ENCODE measurements at regions not wholly inside any gene's neighbourhood (a gene's known extent, or its start where the extent isn't known, plus 50 kb on each side); places are given as distances from the start of the nearest gene placed in this dataset.

- H3K4me1 Mint-ChIP-seq (ENCODE audit: low read depth, unreplicated experiment), result peaks cover 10% of the 10 kb centered on the region
- DNase-seq, result no peak
- H3K9me3 Mint-ChIP-seq (ENCODE audit: unreplicated experiment), result no peaks in the 10 kb centered on the region
- BruUV-seq (replicated peaks), result no TSS peak
- intact Hi-C loops (cut with micrococcal nuclease; ENCODE audit: unreplicated experiment), result no loop called here
- H3K4me3 Mint-ChIP-seq (ENCODE audit: unreplicated experiment), result no peak overlapping the region
- no peaks in the 10 kb centered on the region for H3K27me3 Mint-ChIP-seq (ENCODE audit: insufficient read depth, unreplicated experiment)
- H3K27ac Mint-ChIP-seq (ENCODE audit: unreplicated experiment), result no peak overlapping the region
- ChIA-PET POLR2A (no interaction called here), CTCF (no interaction called here)
- TF ChIP-seq CTCF (IDR thresholded peaks at IDR 0.05; ENCODE audit: insufficient read depth in 1 of 2, low read depth in 1 of 2, low read length in 1 of 2, severe bottlenecking in 1 of 2, unreplicated experiment in 1 of 2), result no peak
- no peaks in the 10 kb centered on the region for H3K9me3 ChIP-seq
- no peak overlapping the region for H3K4me3 ChIP-seq (ENCODE audit: low read depth, low read length)
- H3K27me3 ChIP-seq (replicated peaks; ENCODE audit: control insufficient read depth, insufficient read depth, low read length), result no peaks in the 10 kb centered on the region
- H3K36me3 ChIP-seq (ENCODE audit: control insufficient read depth, insufficient read depth, low read length), result no peaks in the 10 kb centered on the region
- peaks cover 16% of the 10 kb centered on the region for H3K4me1 ChIP-seq
- peaks cover 6% of the 10 kb centered on the region for H3K36me3 Mint-ChIP-seq (ENCODE audit: insufficient read depth, unreplicated experiment)
Measured at GRCh38 chr4:148847544-148848255, 405.5 kb upstream of the NR3C2 start.

DNA sequence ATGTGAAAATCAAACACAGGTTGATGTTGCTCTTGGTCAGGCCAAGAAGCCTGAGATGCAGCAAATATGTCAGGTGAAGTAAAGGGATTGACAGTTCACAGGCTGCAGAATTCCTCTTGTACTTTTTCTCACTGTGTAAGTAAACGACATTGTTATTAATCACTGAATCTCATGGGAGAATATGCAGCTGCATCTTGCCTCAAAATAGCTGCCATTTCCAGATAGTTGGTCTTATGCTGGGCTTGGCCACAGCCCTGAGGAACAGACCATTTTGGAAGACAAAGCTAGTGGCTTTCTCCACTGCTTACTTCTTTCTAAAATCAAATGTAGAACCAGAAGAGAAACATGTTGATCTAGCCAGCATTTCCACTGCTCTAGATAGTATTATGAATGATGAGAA, 403.4 kb upstream of the NR3C2 start:
- CTCF ChIA-PET, result no interaction called here
- intact Hi-C loops (cut with micrococcal nuclease; ENCODE audit: unreplicated experiment), result no loop called here

DNA sequence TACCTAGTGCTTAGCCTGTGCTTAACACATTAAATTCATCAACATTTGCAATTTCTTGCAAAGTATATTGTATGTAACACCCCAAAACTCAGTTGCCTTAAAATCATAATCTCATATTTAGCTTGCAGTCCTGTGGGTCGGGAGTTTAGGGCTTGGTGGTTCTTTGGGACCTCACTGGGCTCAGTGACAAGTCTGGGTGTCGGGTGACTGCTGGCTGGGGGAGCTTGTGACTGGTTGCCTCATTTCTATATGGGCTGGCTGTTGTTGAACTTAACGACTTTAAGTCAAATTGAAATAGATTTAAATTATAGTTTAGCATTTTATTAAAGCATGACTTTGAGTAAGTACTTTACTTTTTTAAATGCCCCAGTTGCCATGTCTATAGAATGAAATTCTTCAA, 401.4 kb upstream of the NR3C2 start:
- Mint-ChIP-seq H3K27me3 (ENCODE audit: insufficient read depth, unreplicated experiment) (no peaks in the 10 kb centered on the region), H3K27ac (ENCODE audit: unreplicated experiment) (no peak overlapping the region), H3K36me3 (ENCODE audit: insufficient read depth, unreplicated experiment) (no peaks in the 10 kb centered on the region), H3K9me3 (ENCODE audit: unreplicated experiment) (no peaks in the 10 kb centered on the region), H3K4me1 (ENCODE audit: low read depth, unreplicated experiment) (no peaks in the 10 kb centered on the region), H3K4me3 (ENCODE audit: unreplicated experiment) (no peak overlapping the region)
- BruUV-seq (replicated peaks), result no TSS peak
- no peak for DNase-seq
- intact Hi-C loops (cut with micrococcal nuclease; ENCODE audit: unreplicated experiment), result no loop called here
- H3K36me3 ChIP-seq (ENCODE audit: control insufficient read depth, insufficient read depth, low read length), result no peaks in the 10 kb centered on the region
- ChIA-PET POLR2A (no interaction called here), CTCF (no interaction called here)
- no peaks in the 10 kb centered on the region for H3K9me3 ChIP-seq
- no peaks in the 10 kb centered on the region for H3K27me3 ChIP-seq (replicated peaks; ENCODE audit: control insufficient read depth, insufficient read depth, low read length)
- no peak for TF ChIP-seq CTCF (IDR thresholded peaks at IDR 0.05; ENCODE audit: insufficient read depth in 1 of 2, low read depth in 1 of 2, low read length in 1 of 2, severe bottlenecking in 1 of 2, unreplicated experiment in 1 of 2)
- H3K4me3 ChIP-seq (ENCODE audit: low read depth, low read length), result no peak overlapping the region
- no peaks in the 10 kb centered on the region for H3K4me1 ChIP-seq

More for the DNA sequence above, 403.4 kb upstream of the NR3C2 start:
- H3K27me3 Mint-ChIP-seq (ENCODE audit: insufficient read depth, unreplicated experiment), result no peaks in the 10 kb centered on the region
- peaks cover 12% of the 10 kb centered on the region for H3K4me1 ChIP-seq
- H3K36me3 Mint-ChIP-seq (ENCODE audit: insufficient read depth, unreplicated experiment), result peaks cover 6% of the 10 kb centered on the region
- no peaks in the 10 kb centered on the region for H3K27me3 ChIP-seq (replicated peaks; ENCODE audit: control insufficient read depth, insufficient read depth, low read length)
- BruUV-seq (replicated peaks), result no TSS peak
- POLR2A ChIA-PET, result no interaction called here
- no peak overlapping the region for H3K4me3 ChIP-seq (ENCODE audit: low read depth, low read length)
- no peak for TF ChIP-seq CTCF (IDR thresholded peaks at IDR 0.05; ENCODE audit: insufficient read depth in 1 of 2, low read depth in 1 of 2, low read length in 1 of 2, severe bottlenecking in 1 of 2, unreplicated experiment in 1 of 2)
- no peak overlapping the region for H3K4me3 Mint-ChIP-seq (ENCODE audit: unreplicated experiment)
- H3K4me1 Mint-ChIP-seq (ENCODE audit: low read depth, unreplicated experiment), result peaks cover 9% of the 10 kb centered on the region
- H3K9me3 ChIP-seq, result no peaks in the 10 kb centered on the region
- no peaks in the 10 kb centered on the region for H3K36me3 ChIP-seq (ENCODE audit: control insufficient read depth, insufficient read depth, low read length)
- DNase-seq, result no peak
- no peak overlapping the region for H3K27ac Mint-ChIP-seq (ENCODE audit: unreplicated experiment)
- no peaks in the 10 kb centered on the region for H3K9me3 Mint-ChIP-seq (ENCODE audit: unreplicated experiment)
